ENCODE measurements at regions not wholly inside any gene's neighbourhood (a gene's known extent, or its start where the extent isn't known, plus 50 kb on each side); places are given as distances from the start of the nearest gene placed in this dataset.

DNA sequence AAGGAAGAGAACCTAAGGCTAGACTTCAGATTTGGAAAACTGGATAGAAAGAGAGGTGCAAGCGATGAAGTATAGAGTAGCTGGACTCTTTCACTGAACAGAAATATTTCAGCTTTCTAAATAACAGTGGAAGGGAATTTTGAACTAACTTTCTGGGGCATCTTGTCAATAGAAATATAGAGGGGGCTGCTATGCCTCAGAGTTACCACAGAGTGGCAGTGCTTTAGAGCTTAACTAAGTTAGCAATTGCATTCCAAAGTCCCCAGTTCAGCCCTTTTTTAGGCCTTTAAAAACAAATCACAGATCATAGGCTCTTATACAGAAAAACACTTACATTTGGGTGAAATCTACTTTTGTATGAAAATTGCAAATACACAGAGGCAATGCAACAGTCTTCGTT, 154.2 kb upstream of the CDH8 start:
- H3K4me1 ChIP-seq: no peaks in the 10 kb centered on the region
- no peaks in the 10 kb centered on the region for H3K27me3 ChIP-seq
- no peaks in the 10 kb centered on the region for H3K9me3 ChIP-seq
- no peak overlapping the region for H3K4me3 ChIP-seq (ENCODE audit: low read depth, low read length)
- H3K36me3 ChIP-seq: no peaks in the 10 kb centered on the region
- TF ChIP-seq, protein P1, sequence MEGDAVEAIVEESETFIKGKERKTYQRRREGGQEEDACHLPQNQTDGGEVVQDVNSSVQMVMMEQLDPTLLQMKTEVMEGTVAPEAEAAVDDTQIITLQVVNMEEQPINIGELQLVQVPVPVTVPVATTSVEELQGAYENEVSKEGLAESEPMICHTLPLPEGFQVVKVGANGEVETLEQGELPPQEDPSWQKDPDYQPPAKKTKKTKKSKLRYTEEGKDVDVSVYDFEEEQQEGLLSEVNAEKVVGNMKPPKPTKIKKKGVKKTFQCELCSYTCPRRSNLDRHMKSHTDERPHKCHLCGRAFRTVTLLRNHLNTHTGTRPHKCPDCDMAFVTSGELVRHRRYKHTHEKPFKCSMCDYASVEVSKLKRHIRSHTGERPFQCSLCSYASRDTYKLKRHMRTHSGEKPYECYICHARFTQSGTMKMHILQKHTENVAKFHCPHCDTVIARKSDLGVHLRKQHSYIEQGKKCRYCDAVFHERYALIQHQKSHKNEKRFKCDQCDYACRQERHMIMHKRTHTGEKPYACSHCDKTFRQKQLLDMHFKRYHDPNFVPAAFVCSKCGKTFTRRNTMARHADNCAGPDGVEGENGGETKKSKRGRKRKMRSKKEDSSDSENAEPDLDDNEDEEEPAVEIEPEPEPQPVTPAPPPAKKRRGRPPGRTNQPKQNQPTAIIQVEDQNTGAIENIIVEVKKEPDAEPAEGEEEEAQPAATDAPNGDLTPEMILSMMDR (IDR thresholded peaks at IDR 0.05; ENCODE audit: low read depth, low read length): peak; percentile 88
- DNase-seq: no peak

DNA sequence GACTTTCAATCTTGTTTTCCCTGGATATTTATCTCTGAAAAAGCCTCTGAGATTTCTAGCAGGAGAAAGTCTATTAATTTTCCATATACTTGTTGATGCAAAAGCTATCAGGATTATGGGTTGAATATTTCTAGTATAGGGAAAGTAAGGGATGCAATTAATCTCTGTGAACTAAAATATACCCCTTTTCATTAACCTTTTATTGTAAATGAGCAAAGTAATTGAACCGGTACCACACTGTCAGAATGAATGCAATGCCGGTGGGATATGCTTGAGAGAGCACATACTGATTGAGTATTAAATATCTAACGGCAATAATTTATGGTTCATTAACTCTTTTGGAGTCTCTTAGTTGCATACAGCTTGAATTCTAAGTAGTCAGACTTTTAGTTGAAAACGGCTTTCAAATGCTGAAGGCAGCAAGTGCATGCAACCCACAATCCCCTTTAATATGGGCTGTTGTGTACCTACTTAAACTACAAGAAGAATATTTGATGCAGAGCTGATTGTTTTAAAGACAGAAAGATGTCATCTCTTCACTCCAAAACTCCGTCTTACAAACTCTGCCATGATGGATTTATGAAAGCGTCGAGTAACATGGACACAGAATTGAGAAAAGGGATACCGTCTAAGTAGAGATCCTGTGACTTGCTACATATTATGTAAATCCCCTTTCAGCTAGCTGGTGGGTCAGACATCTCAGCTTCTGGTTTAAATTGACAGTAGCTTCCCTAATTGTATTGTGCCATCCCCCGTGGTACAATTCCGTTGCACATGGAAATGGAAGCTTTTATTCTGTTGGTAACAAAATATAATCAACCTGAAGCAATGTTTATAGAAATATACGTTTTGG, 141.3 kb upstream of the CDH8 start:
- Histone ChIP-seq H3K27me3 (peaks cover 5% of the 10 kb centered on the region), H3K9me3 (no peaks in the 10 kb centered on the region), H3K4me3 (ENCODE audit: low read depth, low read length) (no peak overlapping the region), H3K4me1 (no peaks in the 10 kb centered on the region), H3K36me3 (no peaks in the 10 kb centered on the region)
- no peak for DNase-seq
- TF ChIP-seq, protein P1 (IDR thresholded peaks at IDR 0.05; ENCODE audit: low read depth, low read length): no peak

DNA sequence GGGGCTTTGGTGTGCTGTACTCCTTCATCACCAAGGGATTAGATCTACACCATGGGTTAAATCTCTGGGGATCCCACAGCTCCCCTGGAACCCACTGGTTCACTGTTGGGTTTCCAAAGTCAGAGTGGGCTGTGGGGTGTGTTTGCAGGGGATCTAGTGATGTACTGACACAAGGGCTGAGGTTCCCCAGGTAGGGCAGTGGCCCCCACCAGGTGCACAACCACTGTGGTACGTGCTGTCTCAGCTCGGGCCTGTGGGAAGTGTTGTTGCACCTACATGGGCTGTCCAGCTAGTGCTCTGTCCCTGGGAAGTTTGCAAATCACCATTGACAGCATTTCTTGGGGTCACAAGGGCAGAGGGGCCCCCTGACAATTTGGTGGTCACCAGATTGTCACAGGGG, 134.4 kb upstream of the CDH8 start:
- Histone ChIP-seq H3K9me3 (no peaks in the 10 kb centered on the region), H3K27me3 (no peaks in the 10 kb centered on the region; the same call in 1 of the 2 replicates), H3K4me1 (no peaks in the 10 kb centered on the region), H3K36me3 (no peaks in the 10 kb centered on the region), H3K4me3 (ENCODE audit: low read depth, low read length) (no peak overlapping the region)
- TF ChIP-seq, protein P1 (IDR thresholded peaks at IDR 0.05; ENCODE audit: low read depth, low read length): no peak
- no peak for DNase-seq

DNA sequence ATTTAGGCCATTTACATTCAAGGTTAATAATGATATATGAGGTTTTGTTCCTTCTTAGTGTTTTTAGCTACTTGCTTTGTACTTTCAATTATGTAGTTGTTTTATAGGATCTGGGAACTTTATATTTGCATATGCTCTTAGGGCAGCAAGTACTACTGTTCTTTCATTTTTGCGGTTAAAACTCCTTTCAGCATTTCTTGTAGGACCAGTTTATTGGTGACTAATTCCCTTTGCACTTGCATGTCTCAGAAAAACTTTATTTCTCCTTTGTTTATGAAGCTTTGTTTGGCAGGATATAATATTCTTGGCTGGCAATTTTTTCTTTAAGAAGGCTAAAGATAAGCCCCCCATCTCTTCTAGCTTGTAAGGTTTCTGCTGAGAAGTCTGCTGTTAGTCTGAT, 131.3 kb upstream of the CDH8 start:
- TF ChIP-seq, protein P1 (IDR thresholded peaks at IDR 0.05; ENCODE audit: low read depth, low read length): no peak
- no peaks in the 10 kb centered on the region for H3K36me3 ChIP-seq
- no peaks in the 10 kb centered on the region for H3K4me1 ChIP-seq
- no peak overlapping the region for H3K4me3 ChIP-seq (ENCODE audit: low read depth, low read length)
- H3K9me3 ChIP-seq: no peaks in the 10 kb centered on the region
- no peaks in the 10 kb centered on the region for H3K27me3 ChIP-seq
- no peak for DNase-seq

DNA sequence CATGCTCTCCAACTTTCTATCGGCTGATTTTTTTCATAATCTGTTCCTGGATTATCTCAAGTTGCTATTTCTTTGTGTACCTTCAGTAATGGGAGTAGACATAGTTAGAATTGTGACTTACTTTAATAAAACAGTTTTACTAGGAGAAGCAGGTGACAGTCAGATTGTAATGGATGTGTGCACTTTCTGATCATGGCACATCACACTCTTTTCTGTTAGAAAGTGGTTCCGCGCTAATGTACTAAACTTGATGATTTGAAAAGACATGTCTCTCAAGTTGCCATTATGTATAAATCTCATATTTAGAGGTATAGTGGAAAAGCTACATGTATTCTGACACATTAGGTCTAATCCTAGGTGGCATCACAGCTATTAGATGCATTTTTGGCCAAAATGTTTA, 121.3 kb upstream of the CDH8 start:
- no peak for DNase-seq
- Histone ChIP-seq H3K27me3 (no peaks in the 10 kb centered on the region), H3K36me3 (no peaks in the 10 kb centered on the region), H3K9me3 (no peaks in the 10 kb centered on the region), H3K4me3 (ENCODE audit: low read depth, low read length) (no peak overlapping the region), H3K4me1 (no peaks in the 10 kb centered on the region)
- TF ChIP-seq, protein P1 (IDR thresholded peaks at IDR 0.05; ENCODE audit: low read depth, low read length): no peak

DNA sequence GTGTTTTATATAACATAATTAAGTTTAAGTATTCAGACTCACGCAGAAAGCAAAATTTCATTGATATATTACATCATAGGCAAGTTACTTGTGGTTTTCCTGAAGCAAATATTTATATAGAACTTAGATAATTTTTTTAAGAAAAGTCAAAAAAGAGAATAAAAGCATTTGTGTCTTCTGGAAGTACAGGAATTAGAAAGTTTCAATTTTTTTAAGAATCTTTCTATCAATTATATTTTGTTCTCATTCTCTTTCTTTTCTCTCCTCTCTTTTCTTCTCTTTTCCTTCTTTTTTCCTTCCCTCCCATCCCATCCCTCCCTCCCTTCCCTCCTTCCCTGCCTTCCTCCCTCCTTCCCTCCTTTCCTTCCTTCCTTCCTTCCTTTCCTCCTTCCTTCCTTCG, 120.7 kb upstream of the CDH8 start:
- H3K9me3 ChIP-seq: no peaks in the 10 kb centered on the region
- no peaks in the 10 kb centered on the region for H3K36me3 ChIP-seq
- no peaks in the 10 kb centered on the region for H3K27me3 ChIP-seq
- TF ChIP-seq, protein P1 (IDR thresholded peaks at IDR 0.05; ENCODE audit: low read depth, low read length): no peak
- DNase-seq: no peak
- no peak overlapping the region for H3K4me3 ChIP-seq (ENCODE audit: low read depth, low read length)
- H3K4me1 ChIP-seq: no peaks in the 10 kb centered on the region
